ENCODE measurements at regions not wholly inside any gene's neighbourhood (a gene's known extent, or its start where the extent isn't known, plus 50 kb on each side); places are given as distances from the start of the nearest gene placed in this dataset.

GRCh38 chr20:40192529-40192928 lies 496.5 kb downstream of the MAFB start:
- Histone ChIP-seq H3K27me3 (ENCODE audit: control insufficient read depth in 2 of 2, insufficient read depth in 2 of 2, low read length in 2 of 2) (peaks cover 0 to 4% of the 10 kb centered on the region in 2 donors), H3K4me3 (replicated peaks in 1 of 3; ENCODE audit: low read depth in 2 of 3, low read length in 3 of 3) (no peak overlapping the region), H3K27ac (ENCODE audit: low read depth in 1 of 2, low read length in 2 of 2) (no peak overlapping the region), H2AFZ (ENCODE audit: insufficient read depth, low read depth, low read length, poor library complexity, severe bottlenecking) (no peak overlapping the region), H4K20me1 (ENCODE audit: insufficient read depth, low read length) (no peaks in the 10 kb centered on the region), H3K36me3 (replicated peaks in 1 of 2; ENCODE audit: control insufficient read depth in 1 of 2, insufficient read depth in 2 of 2, low read length in 2 of 2) (no peaks in the 10 kb centered on the region), H3K79me2 (ENCODE audit: insufficient read depth, low read length) (no peaks in the 10 kb centered on the region), H3K9ac (ENCODE audit: insufficient read depth, low read length, poor library complexity, severe bottlenecking) (peak overlapping the region; percentile 19), H3K4me2 (replicated peaks; ENCODE audit: extremely low read depth, low read length, poor library complexity, severe bottlenecking) (peak overlapping the region; percentile 20), H3K9me3 (replicated peaks in 1 of 2; ENCODE audit: control insufficient read depth in 1 of 2, insufficient read depth in 1 of 2, low read length in 2 of 2) (no peaks in the 10 kb centered on the region), H3K4me1 (ENCODE audit: control insufficient read depth in 1 of 2, insufficient read depth in 2 of 2, low read length in 2 of 2) (peaks cover 12 to 22% of the 10 kb centered on the region in 2 donors)
- Mint-ChIP-seq H3K27ac (peak overlapping the region in 4 of 7 donors; percentile 48 to 82 (median 62)), H3K36me3 (no peaks in the 10 kb centered on the region), H3K4me1 (peaks cover 21% of the 10 kb centered on the region), H3K9me3 (peaks cover 0 to 3% (median 0%) of the 10 kb centered on the region in 7 donors), H3K4me3 (peak overlapping the region in 1 of 2 donors; percentile 13), H3K27me3 (ENCODE audit: low read depth in 3 of 3) (peaks cover 2 to 21% (median 3%) of the 10 kb centered on the region in 3 donors)
- TF ChIP-seq CTCF (IDR thresholded peaks at IDR 0.05): no peak
- DNase-seq: no peak
- intact Hi-C loops (cut with micrococcal nuclease): no loop called here

DNA sequence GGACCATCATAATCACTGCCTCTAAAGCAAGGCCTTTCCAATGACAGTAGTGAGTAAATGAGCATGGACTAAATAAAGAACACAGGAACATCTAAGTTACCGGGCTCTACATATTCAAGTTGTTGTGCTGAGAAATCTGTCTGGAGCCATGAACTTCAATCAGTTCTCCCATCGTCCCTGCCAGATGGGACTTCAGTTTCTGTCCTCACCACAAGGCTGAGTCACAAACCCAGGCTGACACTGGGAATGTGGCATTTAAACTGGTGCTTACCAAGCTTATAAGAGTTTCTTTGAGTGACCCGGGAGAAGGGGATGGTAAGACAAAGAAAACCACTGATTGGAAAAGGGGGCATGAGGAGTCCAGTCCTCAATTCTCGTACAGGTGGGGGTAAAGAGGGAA lies 497.0 kb downstream of the MAFB start:
- peak overlapping the region; percentile 20 for H3K4me2 ChIP-seq (replicated peaks; ENCODE audit: extremely low read depth, low read length, poor library complexity, severe bottlenecking)
- H3K4me1 ChIP-seq (ENCODE audit: control insufficient read depth in 1 of 2, insufficient read depth in 2 of 2, low read length in 2 of 2): peaks cover 12 to 18% of the 10 kb centered on the region in 2 donors
- intact Hi-C loops (cut with micrococcal nuclease): no loop called here

More for the DNA sequence above, 497.0 kb downstream of the MAFB start:
- peak overlapping the region in 3 of 7 donors; percentile 48 to 82 (median 73) for H3K27ac Mint-ChIP-seq
- 50% methylated on average over 2 of the region's 4 CpGs for WGBS (ENCODE audit: insufficient coverage)
- no peak overlapping the region for H2AFZ ChIP-seq (ENCODE audit: insufficient read depth, low read depth, low read length, poor library complexity, severe bottlenecking)
- peak overlapping the region in 1 of 2 donors; percentile 13 for H3K4me3 Mint-ChIP-seq
- H3K4me3 ChIP-seq (replicated peaks in 1 of 3; ENCODE audit: low read depth in 2 of 3, low read length in 3 of 3): no peak overlapping the region
- peaks cover 0 to 3% (median 0%) of the 10 kb centered on the region in 7 donors for H3K9me3 Mint-ChIP-seq
- no peak for TF ChIP-seq CTCF (IDR thresholded peaks at IDR 0.05)
- H3K27me3 ChIP-seq (ENCODE audit: control insufficient read depth in 2 of 2, insufficient read depth in 2 of 2, low read length in 2 of 2): peaks cover under 1 to 4% of the 10 kb centered on the region in 2 donors
- H3K36me3 Mint-ChIP-seq: no peaks in the 10 kb centered on the region
- H3K9me3 ChIP-seq (replicated peaks in 1 of 2; ENCODE audit: control insufficient read depth in 1 of 2, insufficient read depth in 1 of 2, low read length in 2 of 2): no peaks in the 10 kb centered on the region
- no peaks in the 10 kb centered on the region for H4K20me1 ChIP-seq (ENCODE audit: insufficient read depth, low read length)
- no peaks in the 10 kb centered on the region for H3K36me3 ChIP-seq (replicated peaks in 1 of 2; ENCODE audit: control insufficient read depth in 1 of 2, insufficient read depth in 2 of 2, low read length in 2 of 2)
- no peak overlapping the region for H3K27ac ChIP-seq (ENCODE audit: low read depth in 1 of 2, low read length in 2 of 2)
- no peaks in the 10 kb centered on the region for H3K79me2 ChIP-seq (ENCODE audit: insufficient read depth, low read length)
- peak in 2 of 3 donors; percentile 10 to 35 for DNase-seq
- peaks cover 2 to 19% (median 3%) of the 10 kb centered on the region in 3 donors for H3K27me3 Mint-ChIP-seq (ENCODE audit: low read depth in 3 of 3)
- H3K9ac ChIP-seq (ENCODE audit: insufficient read depth, low read length, poor library complexity, severe bottlenecking): peak overlapping the region; percentile 19
- peaks cover 18% of the 10 kb centered on the region for H3K4me1 Mint-ChIP-seq
